ENCODE measurements at regions not wholly inside any gene's neighbourhood (a gene's known extent, or its start where the extent isn't known, plus 50 kb on each side); places are given as distances from the start of the nearest gene placed in this dataset.

DNA sequence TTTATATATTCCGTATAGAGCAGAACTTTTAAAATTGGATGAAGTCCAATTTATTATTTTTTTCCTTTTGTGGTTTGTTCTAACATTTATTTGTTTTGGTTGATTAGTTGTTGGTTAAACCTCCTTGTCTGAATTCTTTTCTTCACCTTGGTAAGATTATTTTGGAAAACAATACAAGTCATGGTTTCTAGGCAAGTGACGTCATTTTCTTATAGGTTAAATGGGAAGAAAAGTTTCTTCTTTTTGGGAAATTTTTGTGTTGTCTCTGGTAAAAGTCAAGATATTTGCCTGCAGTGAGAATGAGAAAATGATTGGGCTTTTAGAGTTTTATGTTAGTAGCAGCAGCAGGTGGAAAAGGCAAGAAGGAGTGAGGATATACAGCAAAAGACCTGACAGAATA is 197.9 kb downstream of the OTOR start:
- Mint-ChIP-seq H3K9me3 (peaks cover 4 to 8% (median 4%) of the 10 kb centered on the region in 3 donors), H3K27me3 (no peaks in the 10 kb centered on the region), H3K4me3 (no peak overlapping the region), H3K27ac (no peak overlapping the region), H3K36me3 (no peaks in the 10 kb centered on the region), H3K4me1 (no peaks in the 10 kb centered on the region)

DNA sequence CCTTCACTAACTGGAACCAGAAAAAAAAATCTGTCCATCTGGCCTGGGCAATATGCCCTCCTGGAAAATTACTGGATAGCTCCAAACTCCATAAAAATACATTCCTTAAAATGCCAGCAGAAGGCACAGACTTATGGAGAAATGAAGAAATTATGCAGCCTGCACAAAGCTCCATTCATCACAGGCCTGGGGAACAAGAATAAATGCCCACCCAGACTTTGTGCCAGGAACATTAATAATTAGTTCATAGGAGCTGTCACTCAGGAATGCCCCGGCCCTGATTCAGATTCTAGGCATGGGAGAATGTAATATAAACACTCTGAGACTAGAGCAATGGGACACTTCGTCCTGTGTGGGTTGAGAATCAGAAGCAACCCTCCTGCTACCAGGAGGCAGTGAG is 199.3 kb downstream of the OTOR start:
- H3K4me1 Mint-ChIP-seq, result no peaks in the 10 kb centered on the region
- peaks cover 4 to 8% (median 4%) of the 10 kb centered on the region in 3 donors for H3K9me3 Mint-ChIP-seq
- H3K36me3 Mint-ChIP-seq, result no peaks in the 10 kb centered on the region
- H3K27me3 Mint-ChIP-seq, result no peaks in the 10 kb centered on the region
- no peak overlapping the region for H3K4me3 Mint-ChIP-seq
- H3K27ac Mint-ChIP-seq, result no peak overlapping the region

DNA sequence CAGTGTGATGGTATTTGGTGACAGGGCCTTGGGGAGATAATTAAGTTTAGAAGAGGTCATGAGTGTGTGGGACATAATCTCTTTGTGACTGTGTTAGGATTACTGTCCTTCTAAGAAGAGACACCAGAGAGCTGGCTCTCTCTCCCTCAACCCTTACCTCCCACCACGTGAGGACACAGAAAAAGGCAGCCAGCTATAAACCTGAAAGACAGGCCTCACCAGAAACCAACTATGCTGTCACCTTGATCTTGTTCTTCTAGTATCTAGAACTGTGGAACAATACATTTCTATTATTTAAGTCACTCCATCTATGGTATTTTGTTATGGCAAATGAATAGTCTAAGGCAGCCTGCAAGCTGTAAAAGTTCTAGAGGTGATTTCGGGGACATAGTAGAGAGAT is 203.7 kb downstream of the OTOR start:
- no peaks in the 10 kb centered on the region for H3K4me1 Mint-ChIP-seq
- H3K27me3 Mint-ChIP-seq, result no peaks in the 10 kb centered on the region
- H3K9me3 Mint-ChIP-seq, result peaks cover 4 to 5% (median 4%) of the 10 kb centered on the region in 3 donors

DNA sequence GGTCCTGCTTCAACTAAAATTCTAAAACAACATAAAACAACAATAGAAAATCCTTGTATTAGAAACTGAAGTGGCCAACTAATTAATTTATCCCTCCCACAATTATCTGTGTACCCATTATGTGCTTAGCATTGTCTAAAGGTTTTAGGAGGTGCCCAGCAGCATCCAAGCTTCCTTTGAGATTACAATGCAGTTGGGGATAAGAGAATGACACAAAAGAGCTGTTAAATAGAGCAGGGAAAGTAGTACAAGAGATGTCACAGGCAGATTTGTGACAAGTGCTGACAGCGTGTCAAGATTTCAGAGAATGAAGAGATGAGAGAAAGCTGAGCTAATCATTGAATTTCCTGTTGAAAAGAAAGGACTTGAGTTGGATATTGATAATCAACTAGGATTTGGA is 204.8 kb downstream of the OTOR start:
- no peak overlapping the region for H3K27ac Mint-ChIP-seq

More for the DNA sequence above, 203.7 kb downstream of the OTOR start:
- Mint-ChIP-seq H3K36me3 (no peaks in the 10 kb centered on the region), H3K27ac (no peak overlapping the region), H3K4me3 (no peak overlapping the region)

DNA sequence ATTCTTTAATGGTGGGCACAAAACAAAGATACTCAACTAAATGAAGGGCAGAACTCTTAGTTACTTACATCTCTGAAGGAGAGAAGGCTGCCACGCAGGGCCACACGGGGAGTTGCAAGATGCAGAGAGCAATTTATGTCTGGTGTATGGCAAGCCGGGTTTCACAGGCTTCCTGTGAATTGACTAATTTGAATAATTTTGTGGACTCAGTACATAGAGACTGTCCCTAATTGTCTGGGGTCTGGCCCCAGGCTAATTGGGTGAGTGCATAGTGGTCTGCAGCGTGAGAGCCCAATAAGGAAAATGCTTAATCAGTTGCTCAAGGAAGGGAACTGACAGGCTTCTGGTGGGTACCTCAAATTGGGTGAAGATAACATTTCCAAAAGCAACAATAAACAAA is 205.7 kb downstream of the OTOR start:
- no peaks in the 10 kb centered on the region for H3K27me3 Mint-ChIP-seq
- H3K4me3 Mint-ChIP-seq, result no peak overlapping the region
- no peaks in the 10 kb centered on the region for H3K4me1 Mint-ChIP-seq
- no peak overlapping the region for H3K27ac Mint-ChIP-seq
- peaks cover 4% of the 10 kb centered on the region in 3 donors for H3K9me3 Mint-ChIP-seq
- H3K36me3 Mint-ChIP-seq, result no peaks in the 10 kb centered on the region

More for the DNA sequence above, 204.8 kb downstream of the OTOR start:
- H3K4me3 Mint-ChIP-seq, result no peak overlapping the region
- H3K9me3 Mint-ChIP-seq, result peaks cover 4 to 8% (median 4%) of the 10 kb centered on the region in 3 donors
- H3K36me3 Mint-ChIP-seq, result no peaks in the 10 kb centered on the region
- H3K27me3 Mint-ChIP-seq, result no peaks in the 10 kb centered on the region
- H3K4me1 Mint-ChIP-seq, result no peaks in the 10 kb centered on the region

DNA sequence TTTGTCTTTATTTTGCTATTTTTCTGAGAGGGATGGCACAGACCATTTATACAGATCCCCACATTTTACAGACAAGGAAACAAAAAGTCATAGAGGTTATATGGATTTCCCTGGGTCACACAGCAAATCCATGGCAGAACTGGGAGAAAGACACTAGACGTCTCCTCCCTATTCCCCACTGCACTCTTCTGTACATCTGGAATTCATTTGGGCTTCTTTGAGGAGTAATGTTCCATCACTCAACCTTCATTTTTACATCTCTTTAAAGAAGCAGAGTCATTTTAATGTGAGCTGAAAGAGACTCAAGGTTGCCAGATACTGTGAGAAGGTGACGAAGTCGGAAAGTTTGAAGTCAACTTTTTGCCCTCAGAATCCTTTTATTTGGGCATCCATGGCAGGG is 207.3 kb downstream of the OTOR start:
- Mint-ChIP-seq H3K4me1 (no peaks in the 10 kb centered on the region), H3K4me3 (no peak overlapping the region), H3K9me3 (peaks cover 5 to 15% (median 6%) of the 10 kb centered on the region in 3 donors), H3K36me3 (no peaks in the 10 kb centered on the region), H3K27me3 (no peaks in the 10 kb centered on the region), H3K27ac (no peak overlapping the region)

DNA sequence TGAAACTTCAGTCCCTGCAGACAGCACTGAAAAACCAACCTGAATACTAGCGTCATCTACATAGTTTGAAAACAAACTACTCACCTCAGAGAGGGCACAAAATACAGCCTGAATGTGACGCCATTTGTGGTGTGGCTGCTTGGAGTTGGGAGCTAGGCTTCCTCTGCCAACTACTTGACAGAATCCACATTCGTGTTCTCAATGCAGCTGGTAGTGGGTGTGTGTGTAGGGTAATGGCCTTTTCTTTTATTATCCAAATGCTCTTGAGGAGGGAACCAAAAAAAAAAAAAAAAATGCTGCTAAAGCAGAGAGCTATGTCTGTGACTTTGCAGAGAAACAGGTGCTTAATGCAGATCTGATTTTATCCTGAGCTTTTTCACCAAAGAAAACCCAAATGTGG is 207.8 kb downstream of the OTOR start:
- H3K4me1 Mint-ChIP-seq, result no peaks in the 10 kb centered on the region
- H3K27ac Mint-ChIP-seq, result no peak overlapping the region
- H3K27me3 Mint-ChIP-seq, result no peaks in the 10 kb centered on the region
- peaks cover 3 to 15% (median 6%) of the 10 kb centered on the region in 3 donors for H3K9me3 Mint-ChIP-seq
- H3K36me3 Mint-ChIP-seq, result no peaks in the 10 kb centered on the region
- H3K4me3 Mint-ChIP-seq, result no peak overlapping the region

DNA sequence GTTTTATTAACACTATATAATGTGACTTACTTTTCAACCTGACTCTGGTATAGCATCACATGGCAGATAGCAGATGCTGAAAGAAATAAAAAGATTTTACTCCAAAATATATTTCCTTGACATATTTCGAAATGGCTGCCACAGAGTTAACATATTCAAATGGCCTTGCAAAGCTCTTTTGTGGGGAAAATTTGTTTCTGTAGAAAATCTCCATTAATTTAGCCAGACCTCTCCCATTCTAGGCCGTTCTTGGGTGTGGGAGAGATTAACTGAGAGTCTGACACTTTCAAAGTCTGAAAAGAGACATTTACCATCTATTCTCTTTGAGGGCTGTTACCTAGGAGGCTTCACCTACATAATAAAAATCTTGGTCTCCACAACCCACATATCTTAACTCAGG is 217.2 kb downstream of the OTOR start:
- no peaks in the 10 kb centered on the region for H3K27me3 Mint-ChIP-seq
- H3K36me3 Mint-ChIP-seq, result no peaks in the 10 kb centered on the region
- no peaks in the 10 kb centered on the region for H3K4me1 Mint-ChIP-seq
- H3K9me3 Mint-ChIP-seq, result peaks cover 4 to 10% (median 9%) of the 10 kb centered on the region in 3 donors
- H3K27ac Mint-ChIP-seq, result no peak overlapping the region
- H3K4me3 Mint-ChIP-seq, result no peak overlapping the region

DNA sequence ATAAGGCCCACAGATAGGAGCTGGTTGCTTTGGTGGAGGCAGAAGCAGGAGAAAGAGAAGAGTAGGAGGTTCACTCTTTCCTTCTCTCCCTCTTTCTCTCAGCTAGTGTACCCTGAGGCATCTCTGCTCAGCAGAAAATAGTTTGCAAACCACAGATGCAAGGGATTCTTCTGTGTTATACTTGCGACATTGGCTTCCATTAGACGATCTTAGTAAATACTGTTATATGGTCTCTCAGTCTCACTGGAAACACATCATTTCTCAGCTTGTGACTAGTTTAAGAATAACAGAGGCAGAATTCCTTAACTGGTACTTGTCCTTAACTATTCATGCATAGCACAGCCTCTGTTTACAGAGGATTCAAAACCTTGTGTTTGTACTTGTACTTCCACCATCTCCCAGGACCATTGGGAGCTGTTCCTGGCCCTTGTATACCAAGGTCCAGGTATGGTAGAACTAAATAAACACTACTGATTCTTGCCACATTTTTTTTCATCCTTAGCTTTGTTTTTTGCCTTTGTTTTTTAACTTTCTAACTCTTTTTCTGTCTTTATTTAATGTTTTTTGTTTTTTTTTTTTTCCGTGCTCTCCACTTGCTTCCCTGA is 218.2 kb downstream of the OTOR start:
- Mint-ChIP-seq H3K27ac (no peak overlapping the region), H3K4me3 (no peak overlapping the region), H3K4me1 (no peaks in the 10 kb centered on the region), H3K9me3 (peaks cover 4 to 10% (median 9%) of the 10 kb centered on the region in 3 donors), H3K27me3 (no peaks in the 10 kb centered on the region), H3K36me3 (no peaks in the 10 kb centered on the region)

DNA sequence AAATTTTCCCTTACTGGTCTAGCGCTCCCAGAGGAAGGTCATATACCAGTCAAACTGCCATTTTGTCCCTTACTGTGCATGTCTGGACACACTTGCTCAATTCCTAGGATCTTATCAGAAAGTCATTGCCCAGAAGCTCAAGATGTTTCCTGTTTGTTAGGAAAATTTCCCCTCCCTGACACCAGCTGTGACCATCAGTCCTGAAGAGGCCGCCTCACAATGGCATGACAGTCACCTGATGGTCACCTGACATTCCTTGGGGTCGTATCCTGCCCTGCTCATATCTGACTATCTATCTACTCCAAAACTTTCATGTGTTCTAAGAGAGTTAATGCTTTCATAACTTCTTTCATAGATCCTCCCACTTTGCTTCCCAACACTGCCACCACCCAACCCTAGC is 219.9 kb downstream of the OTOR start:
- Mint-ChIP-seq H3K27ac (peak overlapping the region in 1 of 3 donors; percentile 50), H3K27me3 (no peaks in the 10 kb centered on the region), H3K4me1 (no peaks in the 10 kb centered on the region), H3K9me3 (peaks cover 3 to 4% (median 4%) of the 10 kb centered on the region in 3 donors), H3K4me3 (no peak overlapping the region), H3K36me3 (no peaks in the 10 kb centered on the region)

DNA sequence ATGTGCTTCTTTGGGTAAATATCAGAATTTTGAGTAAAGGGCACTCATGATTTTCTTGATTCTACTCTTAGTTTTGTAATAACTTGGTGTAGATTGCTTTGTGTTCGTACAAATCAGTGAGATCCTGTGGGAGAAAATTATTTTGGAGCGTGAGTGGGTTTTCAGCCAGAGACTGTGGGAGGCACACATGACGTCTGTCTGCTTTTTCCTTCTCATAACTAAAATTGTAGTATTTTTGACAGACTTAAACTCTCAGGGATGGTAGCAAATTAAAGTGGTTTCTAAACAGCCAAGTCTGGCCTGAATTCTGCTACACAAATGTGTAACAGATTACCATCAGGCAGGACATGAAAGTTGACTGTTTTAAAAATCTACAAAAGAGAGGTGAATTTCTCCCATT is 222.6 kb downstream of the OTOR start:
- no peaks in the 10 kb centered on the region for H3K4me1 Mint-ChIP-seq
- no peak overlapping the region for H3K27ac Mint-ChIP-seq
- no peaks in the 10 kb centered on the region for H3K36me3 Mint-ChIP-seq
- H3K9me3 Mint-ChIP-seq, result peaks cover 2 to 4% (median 4%) of the 10 kb centered on the region in 3 donors
- no peak overlapping the region for H3K4me3 Mint-ChIP-seq
- H3K27me3 Mint-ChIP-seq, result no peaks in the 10 kb centered on the region

DNA sequence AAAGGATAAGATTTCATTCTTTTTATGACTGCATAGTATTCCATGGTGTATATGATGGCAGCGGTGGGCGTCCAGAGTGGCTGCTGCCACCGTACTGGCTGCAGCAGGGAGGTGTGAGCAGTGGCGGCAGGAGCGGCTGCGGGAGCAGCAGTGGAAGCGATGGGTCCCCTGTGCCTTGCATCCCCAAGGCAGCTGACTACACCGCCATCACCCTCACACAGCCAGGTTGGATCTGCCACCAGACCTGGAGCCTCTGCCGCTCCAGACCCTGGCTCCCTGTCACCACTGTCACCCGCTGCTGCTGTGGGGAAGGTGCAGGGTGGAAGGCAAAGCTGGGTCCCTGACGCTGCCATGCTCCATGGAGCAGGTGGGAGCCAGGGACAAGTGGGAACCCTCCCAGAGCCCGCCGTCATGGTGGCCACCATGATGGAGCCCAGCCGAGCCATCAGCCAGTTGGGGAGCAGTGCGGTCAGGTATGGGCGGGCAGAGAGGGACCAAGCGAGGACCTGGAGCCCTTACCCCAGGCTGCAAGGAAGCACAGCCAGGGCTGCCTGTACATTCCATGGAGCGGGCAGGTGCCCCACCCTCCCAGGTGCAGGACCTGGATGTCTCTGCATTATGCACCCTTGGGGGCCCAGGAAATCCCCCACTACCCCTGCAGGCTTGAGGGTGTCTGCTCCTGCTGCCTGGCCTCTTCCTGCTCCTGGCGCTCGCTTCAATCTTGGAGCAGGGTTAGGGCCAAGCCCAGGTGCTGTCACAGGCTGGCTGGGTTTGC is 226.1 kb downstream of the OTOR start:
- Mint-ChIP-seq H3K27me3 (no peaks in the 10 kb centered on the region), H3K4me1 (no peaks in the 10 kb centered on the region), H3K36me3 (no peaks in the 10 kb centered on the region), H3K4me3 (no peak overlapping the region), H3K27ac (no peak overlapping the region), H3K9me3 (peaks cover 1 to 8% (median 5%) of the 10 kb centered on the region in 3 donors)

DNA sequence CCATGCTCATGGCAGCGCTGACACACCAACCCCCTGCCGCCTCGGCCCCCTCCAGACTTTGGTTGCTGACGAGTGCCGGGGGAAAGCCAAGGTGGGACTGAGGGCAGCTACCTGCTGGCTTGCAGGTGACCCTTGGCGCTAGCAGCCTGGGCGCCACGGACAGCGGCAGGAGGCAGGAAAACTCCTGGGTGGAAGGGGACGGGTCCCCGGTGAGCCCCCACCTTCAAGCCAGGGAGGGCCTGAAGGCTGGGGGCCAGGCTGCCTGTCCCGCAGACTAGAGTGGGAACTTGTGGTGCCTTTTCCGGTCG is 226.7 kb downstream of the OTOR start:
- H3K4me1 Mint-ChIP-seq, result no peaks in the 10 kb centered on the region
- no peak overlapping the region for H3K27ac Mint-ChIP-seq
- no peaks in the 10 kb centered on the region for H3K36me3 Mint-ChIP-seq
- no peak overlapping the region for H3K4me3 Mint-ChIP-seq
- peaks cover 1 to 8% (median 5%) of the 10 kb centered on the region in 3 donors for H3K9me3 Mint-ChIP-seq
- H3K27me3 Mint-ChIP-seq, result no peaks in the 10 kb centered on the region

DNA sequence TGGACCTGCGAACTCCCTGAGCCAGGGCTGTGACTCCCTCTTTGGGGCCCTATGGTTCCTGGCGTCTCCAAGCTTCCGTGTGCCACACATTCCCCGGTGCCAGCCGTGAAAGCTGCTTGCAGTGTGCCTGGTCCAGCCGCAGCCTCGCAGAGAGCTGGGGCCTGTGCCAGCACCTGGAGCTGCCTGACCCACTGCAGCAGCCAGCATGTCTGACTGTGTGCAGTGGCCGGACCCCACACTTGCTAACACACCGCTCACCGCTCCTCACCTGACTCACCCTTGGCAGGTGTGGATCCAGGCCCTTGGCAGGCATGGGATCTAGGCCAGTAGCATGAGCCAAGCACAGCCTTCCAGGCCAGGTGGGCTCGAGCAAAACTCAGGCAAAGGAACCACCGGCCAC is 227.5 kb downstream of the OTOR start:
- no peaks in the 10 kb centered on the region for H3K27me3 Mint-ChIP-seq
- no peak overlapping the region for H3K4me3 Mint-ChIP-seq
- H3K4me1 Mint-ChIP-seq, result no peaks in the 10 kb centered on the region
- H3K27ac Mint-ChIP-seq, result no peak overlapping the region
- no peaks in the 10 kb centered on the region for H3K36me3 Mint-ChIP-seq
- peaks cover 1 to 10% (median 5%) of the 10 kb centered on the region in 3 donors for H3K9me3 Mint-ChIP-seq

DNA sequence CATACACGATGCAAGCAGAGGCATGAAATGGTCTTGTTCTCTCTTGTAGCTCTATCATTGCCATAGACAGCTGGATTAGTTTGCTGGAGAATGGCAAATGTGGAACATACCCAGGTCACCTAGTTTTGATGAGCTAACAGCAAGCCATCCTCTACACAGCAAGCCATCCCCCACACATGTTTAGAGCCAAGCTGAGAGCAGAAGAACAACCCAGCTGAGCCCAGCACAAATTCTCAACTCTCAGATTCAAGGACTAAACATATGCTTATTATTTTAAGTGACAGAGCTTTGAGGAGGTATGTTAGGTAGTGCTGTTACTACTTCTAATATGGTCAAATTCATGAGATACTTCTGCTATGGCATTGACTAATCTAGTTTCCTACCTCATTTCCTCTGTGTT is 230.3 kb downstream of the OTOR start:
- Mint-ChIP-seq H3K9me3 (peaks cover 4 to 15% (median 5%) of the 10 kb centered on the region in 3 donors), H3K4me1 (no peaks in the 10 kb centered on the region), H3K27me3 (no peaks in the 10 kb centered on the region), H3K4me3 (no peak overlapping the region), H3K36me3 (no peaks in the 10 kb centered on the region), H3K27ac (no peak overlapping the region)

DNA sequence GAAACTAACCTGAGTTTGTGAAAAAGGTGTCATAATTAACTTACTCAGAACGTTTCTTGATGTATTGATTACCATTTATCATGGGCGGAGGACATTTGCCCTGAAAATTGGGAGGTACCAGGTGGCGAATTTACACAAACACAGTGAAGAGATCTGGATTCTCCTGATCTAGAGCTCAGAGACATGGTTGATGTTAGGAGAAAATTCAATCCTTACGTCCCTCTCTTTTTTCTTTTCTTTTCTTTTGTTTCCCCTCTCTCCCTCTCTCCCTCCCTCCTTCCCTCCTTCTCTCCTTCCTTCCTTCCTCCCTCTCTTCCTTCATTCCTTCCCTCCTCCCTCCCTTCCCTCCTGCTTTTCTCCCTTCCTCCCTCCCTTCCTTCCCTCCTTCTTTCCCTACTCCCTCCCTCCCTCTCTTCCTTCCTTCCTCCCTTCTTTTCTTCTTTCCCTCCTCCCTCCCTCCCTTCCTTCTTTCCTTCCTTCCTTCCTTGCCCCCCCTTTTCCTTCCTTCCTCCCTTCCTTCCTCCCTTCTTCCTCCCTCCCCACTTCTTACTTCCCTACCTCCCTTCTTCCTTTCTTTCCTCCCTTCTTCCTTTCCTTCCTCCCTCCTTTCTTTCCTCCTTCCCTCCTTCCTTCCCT is 234.1 kb downstream of the OTOR start:
- no peaks in the 10 kb centered on the region for H3K36me3 Mint-ChIP-seq
- no peak overlapping the region for H3K27ac Mint-ChIP-seq
- no peaks in the 10 kb centered on the region for H3K27me3 Mint-ChIP-seq
- no peak overlapping the region for H3K4me3 Mint-ChIP-seq
- H3K4me1 Mint-ChIP-seq, result no peaks in the 10 kb centered on the region
- peaks cover 4 to 11% (median 5%) of the 10 kb centered on the region in 3 donors for H3K9me3 Mint-ChIP-seq

All from IgD-negative memory B cell (primary cell).